ENCODE measurements at regions not wholly inside any gene's neighbourhood (a gene's known extent, or its start where the extent isn't known, plus 50 kb on each side); places are given as distances from the start of the nearest gene placed in this dataset.

DNA sequence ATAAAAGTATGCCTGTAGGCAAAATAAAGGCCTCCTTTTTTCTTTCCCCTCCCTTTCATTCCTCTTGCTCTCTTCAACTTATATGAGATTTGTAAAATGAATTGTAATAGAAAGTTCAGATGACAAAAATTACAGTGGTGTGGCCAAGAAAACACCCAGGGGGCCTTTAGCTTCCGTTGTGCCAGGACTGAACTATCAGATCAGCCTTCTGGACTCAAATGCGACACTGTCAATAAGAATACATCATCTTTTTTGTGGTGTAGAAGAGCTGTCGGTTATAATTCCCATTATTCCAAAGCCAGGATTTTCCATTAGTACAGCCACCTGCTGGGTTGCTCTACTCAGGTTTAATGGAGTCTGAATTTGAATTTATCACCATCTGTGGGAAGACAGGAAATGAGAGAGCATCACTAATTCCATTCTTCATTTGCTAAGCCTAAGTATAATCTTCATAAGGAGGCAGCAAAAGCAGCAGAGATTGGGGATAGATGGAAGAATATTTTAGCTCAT, 443.4 kb downstream of the ANXA1 start:
- Histone ChIP-seq H3K27me3 (ENCODE audit: control insufficient read depth in 3 of 3, insufficient read depth in 3 of 3, low read length in 3 of 3) (no peaks in the 10 kb centered on the region), H3K9me3 (ENCODE audit: control insufficient read depth in 2 of 2, insufficient read depth in 1 of 2, low read depth in 1 of 2, low read length in 1 of 2) (no peaks in the 10 kb centered on the region), H3K27ac (ENCODE audit: low read depth in 1 of 3, low read length in 2 of 3) (no peak overlapping the region), H3K4me1 (ENCODE audit: control insufficient read depth in 3 of 3, insufficient read depth in 2 of 3, low read depth in 1 of 3, low read length in 2 of 3) (no peaks in the 10 kb centered on the region), H3K4me3 (ENCODE audit: low read depth in 1 of 3, low read length in 3 of 3) (no peak overlapping the region), H3K36me3 (ENCODE audit: control insufficient read depth in 3 of 3, insufficient read depth in 2 of 3, low read depth in 1 of 3, low read length in 3 of 3) (no peaks in the 10 kb centered on the region)
- DNase-seq, result no peak
- WGBS, 3 donors, result 76 to 82% (median 76%) methylated on average over 3 of the region's 3 CpGs
- no peak for FAIRE-seq

GRCh38 chr9:73596321-73596720, 444.7 kb downstream of the ANXA1 start:
- no peaks in the 10 kb centered on the region for H3K4me1 ChIP-seq (ENCODE audit: control insufficient read depth in 3 of 3, insufficient read depth in 2 of 3, low read depth in 1 of 3, low read length in 2 of 3)
- H3K36me3 ChIP-seq (ENCODE audit: control insufficient read depth in 3 of 3, insufficient read depth in 2 of 3, low read depth in 1 of 3, low read length in 3 of 3), result no peaks in the 10 kb centered on the region
- no peak for FAIRE-seq
- no peak overlapping the region for H3K4me3 ChIP-seq (ENCODE audit: low read depth in 1 of 3, low read length in 3 of 3)
- no peak overlapping the region for H3K27ac ChIP-seq (ENCODE audit: low read depth in 1 of 3, low read length in 2 of 3)
- H3K27me3 ChIP-seq (ENCODE audit: control insufficient read depth in 3 of 3, insufficient read depth in 3 of 3, low read length in 3 of 3), result no peaks in the 10 kb centered on the region
- no peaks in the 10 kb centered on the region for H3K9me3 ChIP-seq (ENCODE audit: control insufficient read depth in 2 of 2, insufficient read depth in 1 of 2, low read depth in 1 of 2, low read length in 1 of 2)
- DNase-seq, result no peak
- WGBS, 3 donors, result 45 to 55% (median 54%) methylated on average over 1 of the region's 1 CpG

DNA sequence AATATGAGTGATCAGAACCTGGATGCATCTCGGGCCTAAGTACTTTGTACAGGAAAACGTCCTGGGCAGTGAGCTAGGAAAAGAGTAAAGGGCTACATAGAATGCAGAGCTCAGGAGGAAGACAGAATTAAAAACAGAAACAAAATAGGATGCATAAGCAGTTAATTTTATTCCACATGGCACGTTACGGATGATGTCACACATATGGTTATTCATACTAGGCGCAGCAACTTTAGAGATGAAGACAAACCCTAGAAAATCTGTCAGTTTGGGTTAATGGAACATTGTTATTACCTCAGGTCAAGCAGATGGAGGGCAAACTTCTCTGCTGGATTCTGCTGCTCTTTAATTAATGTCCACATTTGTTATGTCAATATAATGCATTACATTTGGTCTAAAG, 445.4 kb downstream of the ANXA1 start:
- 56 to 71% (median 64%) methylated on average over 5 of the region's 5 CpGs for WGBS, 3 donors
- Histone ChIP-seq H3K27me3 (ENCODE audit: control insufficient read depth in 3 of 3, insufficient read depth in 3 of 3, low read length in 3 of 3) (no peaks in the 10 kb centered on the region), H3K36me3 (ENCODE audit: control insufficient read depth in 3 of 3, insufficient read depth in 2 of 3, low read depth in 1 of 3, low read length in 3 of 3) (no peaks in the 10 kb centered on the region), H3K27ac (ENCODE audit: low read depth in 1 of 3, low read length in 2 of 3) (no peak overlapping the region), H3K9me3 (ENCODE audit: control insufficient read depth in 2 of 2, insufficient read depth in 1 of 2, low read depth in 1 of 2, low read length in 1 of 2) (no peaks in the 10 kb centered on the region), H3K4me1 (ENCODE audit: control insufficient read depth in 3 of 3, insufficient read depth in 2 of 3, low read depth in 1 of 3, low read length in 2 of 3) (no peaks in the 10 kb centered on the region), H3K4me3 (ENCODE audit: low read depth in 1 of 3, low read length in 3 of 3) (no peak overlapping the region)
- FAIRE-seq (no peak), DNase-seq (no peak)

- H3K4me1 ChIP-seq (ENCODE audit: control insufficient read depth in 3 of 3, insufficient read depth in 2 of 3, low read depth in 1 of 3, low read length in 2 of 3), result no peaks in the 10 kb centered on the region
- no peak overlapping the region for H3K4me3 ChIP-seq (ENCODE audit: low read depth in 1 of 3, low read length in 3 of 3)
- no peak for DNase-seq
- H3K36me3 ChIP-seq (ENCODE audit: control insufficient read depth in 3 of 3, insufficient read depth in 2 of 3, low read depth in 1 of 3, low read length in 3 of 3), result no peaks in the 10 kb centered on the region
- no peaks in the 10 kb centered on the region for H3K9me3 ChIP-seq (ENCODE audit: control insufficient read depth in 2 of 2, insufficient read depth in 1 of 2, low read depth in 1 of 2, low read length in 1 of 2)
- FAIRE-seq, result no peak
- 17 to 49% (median 22%) methylated on average over 4 of the region's 4 CpGs for WGBS, 3 donors
- H3K27ac ChIP-seq (ENCODE audit: low read depth in 1 of 3, low read length in 2 of 3), result no peak overlapping the region
- no peaks in the 10 kb centered on the region for H3K27me3 ChIP-seq (ENCODE audit: control insufficient read depth in 3 of 3, insufficient read depth in 3 of 3, low read length in 3 of 3)
Measured at GRCh38 chr9:73597771-73598170, 446.1 kb downstream of the ANXA1 start.

DNA sequence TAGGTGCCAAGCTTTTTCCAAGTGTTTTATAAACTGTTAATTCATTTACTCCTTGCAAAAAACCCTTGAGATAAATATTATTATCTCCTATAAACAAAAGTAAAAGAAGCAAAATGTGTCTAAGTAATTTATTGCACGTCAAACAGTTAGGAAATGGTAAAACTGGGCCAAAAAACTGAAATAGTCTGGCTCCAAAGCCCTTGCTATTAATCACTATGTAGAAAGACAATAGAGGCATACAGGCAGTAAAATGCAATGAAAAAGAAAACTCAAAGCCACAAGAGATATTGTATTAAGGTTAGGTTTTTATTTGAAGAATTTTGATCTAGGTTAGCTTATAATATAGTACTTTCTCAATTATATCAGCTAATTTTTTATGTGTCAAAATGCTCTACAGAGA, 457.7 kb downstream of the ANXA1 start:
- FAIRE-seq, result no peak
- Histone ChIP-seq H3K36me3 (ENCODE audit: control insufficient read depth in 3 of 3, insufficient read depth in 2 of 3, low read depth in 1 of 3, low read length in 3 of 3) (no peaks in the 10 kb centered on the region), H3K27ac (ENCODE audit: low read depth in 1 of 3, low read length in 2 of 3) (no peak overlapping the region), H3K27me3 (ENCODE audit: control insufficient read depth in 3 of 3, insufficient read depth in 3 of 3, low read length in 3 of 3) (no peaks in the 10 kb centered on the region), H3K4me1 (ENCODE audit: control insufficient read depth in 3 of 3, insufficient read depth in 2 of 3, low read depth in 1 of 3, low read length in 2 of 3) (no peaks in the 10 kb centered on the region), H3K9me3 (ENCODE audit: control insufficient read depth in 2 of 2, insufficient read depth in 1 of 2, low read depth in 1 of 2, low read length in 1 of 2) (no peaks in the 10 kb centered on the region), H3K4me3 (ENCODE audit: low read depth in 1 of 3, low read length in 3 of 3) (no peak overlapping the region)
- DNase-seq, result no peak
- 14 to 24% (median 17%) methylated on average over 1 of the region's 1 CpG for WGBS, 3 donors

GRCh38 chr9:73611032-73611431, 459.4 kb downstream of the ANXA1 start:
- WGBS, 3 donors, result 26 to 56% (median 37%) methylated on average over 2 of the region's 2 CpGs
- H3K27me3 ChIP-seq (ENCODE audit: control insufficient read depth in 3 of 3, insufficient read depth in 3 of 3, low read length in 3 of 3), result no peaks in the 10 kb centered on the region
- no peak for FAIRE-seq

DNA sequence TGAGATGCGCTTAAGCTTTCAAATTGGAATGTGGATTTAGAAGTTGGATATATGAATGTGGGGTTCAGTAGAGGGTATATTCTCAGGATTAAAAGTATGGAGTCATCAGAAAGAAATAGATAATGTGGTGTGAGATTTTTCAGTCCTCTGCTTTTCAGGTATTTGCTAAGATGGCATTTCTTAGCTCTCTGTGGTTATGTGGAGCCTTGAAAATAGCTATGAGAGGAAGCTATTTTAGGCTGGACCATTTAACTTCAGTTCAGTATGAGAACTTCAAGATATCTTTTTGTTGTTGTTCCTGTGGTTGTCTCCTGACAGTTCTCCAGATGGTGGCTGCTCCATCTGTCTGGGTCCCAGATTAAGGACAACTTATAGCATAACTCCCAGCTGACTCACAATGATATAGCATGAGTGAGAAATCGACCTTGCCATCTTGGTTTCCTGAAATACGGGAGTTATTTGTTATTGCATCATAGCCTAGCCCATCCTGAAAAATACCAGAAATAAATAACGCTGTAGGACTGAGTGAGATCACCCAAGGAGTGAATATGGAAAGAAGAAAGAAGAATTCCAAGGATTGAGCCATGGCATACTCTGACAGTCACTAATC, 461.5 kb downstream of the ANXA1 start:
- Histone ChIP-seq H3K4me1 (ENCODE audit: control insufficient read depth in 3 of 3, insufficient read depth in 2 of 3, low read depth in 1 of 3, low read length in 2 of 3) (no peaks in the 10 kb centered on the region), H3K27me3 (ENCODE audit: control insufficient read depth in 3 of 3, insufficient read depth in 3 of 3, low read length in 3 of 3) (peaks cover 0 to 2% (median 0%) of the 10 kb centered on the region in 3 donors), H3K36me3 (ENCODE audit: control insufficient read depth in 3 of 3, insufficient read depth in 2 of 3, low read depth in 1 of 3, low read length in 3 of 3) (no peaks in the 10 kb centered on the region), H3K4me3 (ENCODE audit: low read depth in 1 of 3, low read length in 3 of 3) (no peak overlapping the region), H3K27ac (ENCODE audit: low read depth in 1 of 3, low read length in 2 of 3) (no peak overlapping the region), H3K9me3 (ENCODE audit: control insufficient read depth in 2 of 2, insufficient read depth in 1 of 2, low read depth in 1 of 2, low read length in 1 of 2) (no peaks in the 10 kb centered on the region)
- FAIRE-seq (no peak), DNase-seq (no peak)
- 72 to 78% (median 74%) methylated on average over 4 of the region's 4 CpGs for WGBS, 3 donors

More at GRCh38 chr9:73611032-73611431, 459.4 kb downstream of the ANXA1 start:
- H3K4me3 ChIP-seq (ENCODE audit: low read depth in 1 of 3, low read length in 3 of 3), result no peak overlapping the region
- H3K4me1 ChIP-seq (ENCODE audit: control insufficient read depth in 3 of 3, insufficient read depth in 2 of 3, low read depth in 1 of 3, low read length in 2 of 3), result no peaks in the 10 kb centered on the region
- no peak overlapping the region for H3K27ac ChIP-seq (ENCODE audit: low read depth in 1 of 3, low read length in 2 of 3)
- H3K9me3 ChIP-seq (ENCODE audit: control insufficient read depth in 2 of 2, insufficient read depth in 1 of 2, low read depth in 1 of 2, low read length in 1 of 2), result no peaks in the 10 kb centered on the region
- DNase-seq, result no peak
- no peaks in the 10 kb centered on the region for H3K36me3 ChIP-seq (ENCODE audit: control insufficient read depth in 3 of 3, insufficient read depth in 2 of 3, low read depth in 1 of 3, low read length in 3 of 3)

GRCh38 chr9:73615557-73615956, 463.9 kb downstream of the ANXA1 start:
- no peak overlapping the region for H3K27ac ChIP-seq (ENCODE audit: low read depth in 1 of 3, low read length in 2 of 3)
- H3K27me3 ChIP-seq (ENCODE audit: control insufficient read depth in 3 of 3, insufficient read depth in 3 of 3, low read length in 3 of 3), result peaks cover 0 to 2% (median 0%) of the 10 kb centered on the region in 3 donors
- no peaks in the 10 kb centered on the region for H3K4me1 ChIP-seq (ENCODE audit: control insufficient read depth in 3 of 3, insufficient read depth in 2 of 3, low read depth in 1 of 3, low read length in 2 of 3)
- FAIRE-seq (no peak), DNase-seq (no peak)
- no peaks in the 10 kb centered on the region for H3K36me3 ChIP-seq (ENCODE audit: control insufficient read depth in 3 of 3, insufficient read depth in 2 of 3, low read depth in 1 of 3, low read length in 3 of 3)
- H3K9me3 ChIP-seq (ENCODE audit: control insufficient read depth in 2 of 2, insufficient read depth in 1 of 2, low read depth in 1 of 2, low read length in 1 of 2), result no peaks in the 10 kb centered on the region
- H3K4me3 ChIP-seq (ENCODE audit: low read depth in 1 of 3, low read length in 3 of 3), result no peak overlapping the region

GRCh38 chr9:73617586-73617985, 465.9 kb downstream of the ANXA1 start:
- DNase-seq (no peak), FAIRE-seq (no peak)
- Histone ChIP-seq H3K36me3 (ENCODE audit: control insufficient read depth in 3 of 3, insufficient read depth in 2 of 3, low read depth in 1 of 3, low read length in 3 of 3) (no peaks in the 10 kb centered on the region), H3K4me1 (ENCODE audit: control insufficient read depth in 3 of 3, insufficient read depth in 2 of 3, low read depth in 1 of 3, low read length in 2 of 3) (no peaks in the 10 kb centered on the region), H3K4me3 (ENCODE audit: low read depth in 1 of 3, low read length in 3 of 3) (no peak overlapping the region), H3K27me3 (ENCODE audit: control insufficient read depth in 3 of 3, insufficient read depth in 3 of 3, low read length in 3 of 3) (peaks cover 0 to 2% (median 0%) of the 10 kb centered on the region in 3 donors), H3K9me3 (ENCODE audit: control insufficient read depth in 2 of 2, insufficient read depth in 1 of 2, low read depth in 1 of 2, low read length in 1 of 2) (no peaks in the 10 kb centered on the region), H3K27ac (ENCODE audit: low read depth in 1 of 3, low read length in 2 of 3) (no peak overlapping the region)
- 79 to 84% (median 80%) methylated on average over 4 of the region's 4 CpGs for WGBS, 3 donors
